Psoas muscle (tissue), 7 donors: ENCODE measurements at regions not wholly inside any gene's neighbourhood (a gene's known extent, or its start where the extent isn't known, plus 50 kb on each side); places are given as distances from the start of the nearest gene placed in this dataset.

Experiments
- ATAC-seq, 4 donors: fragments of 200-7000 bp; cut with Tn5 transposase; one replicate each; pipeline ENCODE4 v1.9.1; 2020; ENCODE audit warnings: moderate library complexity in 3 of 4, mild to moderate bottlenecking in 2 of 4
- DNase-seq, 2 donors: peaks; one replicate each; pipeline ENCODE4 v3.0.0-alpha.2; 2020
- H3K27ac ChIP-seq: fragments of 200-600 bp; one replicate; pipeline ENCODE4 v1.8.0; 2022
- H3K27me3 ChIP-seq, 3 donors: fragments of 200-600 bp in 1 of 3; one replicate each; pipeline versions ENCODE4 v1.6.1 to v1.8.0; 2013 to 2022; ENCODE audit warnings: low read length in 2 of 3, mild to moderate bottlenecking in 2 of 3, moderate library complexity in 1 of 3; ENCODE audit not compliant: insufficient read depth in 3 of 3
- H3K36me3 ChIP-seq, 2 donors: fragments of 200-600 bp in 1 of 2; one replicate each; pipeline versions ENCODE4 v1.6.1 to v1.8.0; 2013 to 2022; ENCODE audit warnings: low read depth in 1 of 2, mild to moderate bottlenecking in 1 of 2, moderate library complexity in 1 of 2; ENCODE audit not compliant: insufficient read depth in 1 of 2
- H3K4me1 ChIP-seq: fragments of 200-600 bp; one replicate; pipeline ENCODE4 v1.8.0; 2022
- H3K4me3 ChIP-seq: fragments of 200-600 bp; one replicate; pipeline ENCODE4 v1.8.0; 2022; ENCODE audit warnings: mild to moderate bottlenecking
- H3K9me3 ChIP-seq: fragments of 200-600 bp; one replicate; pipeline ENCODE4 v1.8.0; 2022
- WGBS, 3 donors: extraction: QIAGEN DNeasy Blood & Tissue Kit; methylation state at CpG; one replicate each; pipeline versions ENCODE4 v1.1.6 to v1.1.7; 2013; 5-methylcytosine and 5-hydroxymethylcytosine counted together
- intact Hi-C, 2 donors: fragments of 100-400 bp; cut with DNase I; formaldehyde crosslinking; loops; one replicate each; pipeline versions ENCODE4 v1.11.0 to v1.14.2; 2022
- TF ChIP-seq, protein P1 (sequence below): fragments of 200-600 bp; IDR thresholded peaks from one replicate; pipeline ENCODE4 v1.8.0; 2022; ENCODE audit warnings: antibody characterized with exemption
- donor health status: healthy with polysubstance abuse.
- donor health status: DM: no; HTN: no; CAD: no; lungs with moderate emphysema.
- donor health status: Bipolar disorder and iron deficiency.
- donor health status: healthy.
- donor health status: DM: yes; HTN: yes; CAD: no.
- donor health status: DM: no; HTN: no; CAD: no.
- donor health status: DM: yes; HTN: yes; CAD: no.

DNA sequence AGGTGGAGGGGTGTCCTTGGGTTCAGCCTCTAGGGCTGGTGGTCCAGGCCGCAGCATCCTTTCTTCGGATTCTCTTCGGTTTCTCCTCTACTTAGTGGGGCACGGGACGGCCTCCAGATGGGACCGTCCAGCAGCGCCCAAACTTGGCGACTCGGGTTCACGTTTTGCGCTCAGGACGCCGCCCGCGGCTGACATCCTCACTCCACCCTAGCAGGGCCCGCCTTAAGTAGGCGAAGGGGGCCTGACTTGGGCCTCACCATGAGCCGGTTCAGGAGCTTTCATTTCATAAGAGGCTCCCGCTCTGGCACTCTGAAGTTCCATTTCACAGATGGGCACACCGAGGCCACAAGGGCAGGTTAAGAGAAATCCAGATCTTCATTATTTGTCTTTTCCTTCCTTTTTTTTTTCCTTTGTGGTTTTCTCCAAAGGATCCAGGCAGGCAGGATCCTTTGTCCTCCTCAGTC lies 141.2 kb downstream of the SEC14L1 start:
- peaks cover 0 to 6% (median 0%) of the 10 kb centered on the region in 3 donors for H3K27me3 ChIP-seq
- peak overlapping the region; percentile 69 for H3K4me3 ChIP-seq
- no peaks in the 10 kb centered on the region for H3K36me3 ChIP-seq
- TF ChIP-seq, protein P1, sequence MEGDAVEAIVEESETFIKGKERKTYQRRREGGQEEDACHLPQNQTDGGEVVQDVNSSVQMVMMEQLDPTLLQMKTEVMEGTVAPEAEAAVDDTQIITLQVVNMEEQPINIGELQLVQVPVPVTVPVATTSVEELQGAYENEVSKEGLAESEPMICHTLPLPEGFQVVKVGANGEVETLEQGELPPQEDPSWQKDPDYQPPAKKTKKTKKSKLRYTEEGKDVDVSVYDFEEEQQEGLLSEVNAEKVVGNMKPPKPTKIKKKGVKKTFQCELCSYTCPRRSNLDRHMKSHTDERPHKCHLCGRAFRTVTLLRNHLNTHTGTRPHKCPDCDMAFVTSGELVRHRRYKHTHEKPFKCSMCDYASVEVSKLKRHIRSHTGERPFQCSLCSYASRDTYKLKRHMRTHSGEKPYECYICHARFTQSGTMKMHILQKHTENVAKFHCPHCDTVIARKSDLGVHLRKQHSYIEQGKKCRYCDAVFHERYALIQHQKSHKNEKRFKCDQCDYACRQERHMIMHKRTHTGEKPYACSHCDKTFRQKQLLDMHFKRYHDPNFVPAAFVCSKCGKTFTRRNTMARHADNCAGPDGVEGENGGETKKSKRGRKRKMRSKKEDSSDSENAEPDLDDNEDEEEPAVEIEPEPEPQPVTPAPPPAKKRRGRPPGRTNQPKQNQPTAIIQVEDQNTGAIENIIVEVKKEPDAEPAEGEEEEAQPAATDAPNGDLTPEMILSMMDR: no peak
- H3K9me3 ChIP-seq: no peaks in the 10 kb centered on the region
- H3K4me1 ChIP-seq: peaks cover 34% of the 10 kb centered on the region
- ATAC-seq: no peak
- intact Hi-C loops: no loop called here
- no peak for DNase-seq
- peak overlapping the region; percentile 46 for H3K27ac ChIP-seq
- 63 to 78% (median 63%) methylated on average over 20 of the region's 20 CpGs for WGBS, 3 donors

DNA sequence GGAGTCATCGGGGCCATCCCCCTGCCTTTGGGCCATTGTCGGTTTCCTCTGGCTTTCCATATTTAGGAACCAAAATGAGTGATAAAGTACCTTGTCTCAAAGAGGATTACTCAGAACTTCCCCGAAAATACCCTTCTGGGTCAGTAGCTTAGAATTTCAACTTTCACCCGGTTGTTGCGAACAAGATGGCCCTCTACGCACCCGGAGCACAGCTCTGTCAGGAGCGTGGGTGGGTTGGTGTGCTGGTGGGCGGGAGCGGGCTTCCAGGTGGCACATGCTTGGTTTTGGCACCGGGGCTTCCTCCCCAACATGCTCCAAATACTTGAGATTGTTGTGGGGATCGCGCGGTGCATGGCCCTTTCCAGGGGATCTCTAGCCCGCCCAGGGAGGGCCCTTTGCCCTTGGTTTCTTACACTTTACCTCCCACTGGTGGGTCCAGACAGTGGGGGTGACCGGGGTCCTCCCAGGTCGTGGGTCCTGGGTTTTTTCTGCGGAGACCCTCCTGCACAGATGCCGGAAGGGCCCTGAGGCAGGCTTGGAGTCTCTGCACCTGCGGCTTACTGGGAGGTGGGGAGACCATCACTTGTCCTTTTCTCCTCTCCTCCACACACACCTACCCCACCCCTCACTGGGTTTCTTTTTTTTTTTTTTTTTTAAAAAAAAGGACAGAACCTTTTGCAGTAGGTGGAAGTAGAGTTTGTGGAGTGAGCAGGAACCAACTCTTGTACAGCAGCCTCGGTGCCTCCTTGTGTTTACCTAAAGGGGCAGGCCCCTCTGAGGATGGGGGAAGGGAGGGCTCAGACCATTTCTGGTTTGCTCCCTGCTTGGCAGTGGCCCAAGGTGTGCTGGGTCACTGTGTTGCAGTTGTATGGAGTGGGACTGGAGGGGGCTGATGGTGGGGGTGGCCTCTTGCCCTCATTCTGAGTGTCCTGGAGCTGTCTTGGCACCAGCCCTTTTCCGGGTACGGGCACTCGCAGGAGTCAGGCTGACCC lies 142.1 kb downstream of the SEC14L1 start:
- DNase-seq (no peak), ATAC-seq (no peak)
- H3K9me3 ChIP-seq: no peaks in the 10 kb centered on the region
- peak overlapping the region; percentile 69 for H3K4me3 ChIP-seq
- TF ChIP-seq, protein P1: no peak
- WGBS, 3 donors: 59 to 73% (median 62%) methylated on average over 24 of the region's 24 CpGs
- peaks cover 0 to 6% (median 0%) of the 10 kb centered on the region in 3 donors for H3K27me3 ChIP-seq
- intact Hi-C loops: no loop called here
- H3K36me3 ChIP-seq: no peaks in the 10 kb centered on the region
- H3K27ac ChIP-seq: peak overlapping the region; percentile 46
- H3K4me1 ChIP-seq: peaks cover 41% of the 10 kb centered on the region

GRCh38 chr17:77284023-77284617 lies 143.4 kb downstream of the SEC14L1 start:
- ATAC-seq (no peak), DNase-seq (no peak)
- 89 to 96% (median 93%) methylated on average over 14 of the region's 14 CpGs for WGBS, 3 donors
- TF ChIP-seq, protein P1: no peak
- H3K4me1 ChIP-seq: peaks cover 41% of the 10 kb centered on the region
- H3K4me3 ChIP-seq: no peak overlapping the region
- peak overlapping the region; percentile 97 for H3K27ac ChIP-seq
- peaks cover 0 to 6% (median 0%) of the 10 kb centered on the region in 3 donors for H3K27me3 ChIP-seq
- H3K9me3 ChIP-seq: no peaks in the 10 kb centered on the region
- no peaks in the 10 kb centered on the region for H3K36me3 ChIP-seq
- intact Hi-C loops: no loop called here

DNA sequence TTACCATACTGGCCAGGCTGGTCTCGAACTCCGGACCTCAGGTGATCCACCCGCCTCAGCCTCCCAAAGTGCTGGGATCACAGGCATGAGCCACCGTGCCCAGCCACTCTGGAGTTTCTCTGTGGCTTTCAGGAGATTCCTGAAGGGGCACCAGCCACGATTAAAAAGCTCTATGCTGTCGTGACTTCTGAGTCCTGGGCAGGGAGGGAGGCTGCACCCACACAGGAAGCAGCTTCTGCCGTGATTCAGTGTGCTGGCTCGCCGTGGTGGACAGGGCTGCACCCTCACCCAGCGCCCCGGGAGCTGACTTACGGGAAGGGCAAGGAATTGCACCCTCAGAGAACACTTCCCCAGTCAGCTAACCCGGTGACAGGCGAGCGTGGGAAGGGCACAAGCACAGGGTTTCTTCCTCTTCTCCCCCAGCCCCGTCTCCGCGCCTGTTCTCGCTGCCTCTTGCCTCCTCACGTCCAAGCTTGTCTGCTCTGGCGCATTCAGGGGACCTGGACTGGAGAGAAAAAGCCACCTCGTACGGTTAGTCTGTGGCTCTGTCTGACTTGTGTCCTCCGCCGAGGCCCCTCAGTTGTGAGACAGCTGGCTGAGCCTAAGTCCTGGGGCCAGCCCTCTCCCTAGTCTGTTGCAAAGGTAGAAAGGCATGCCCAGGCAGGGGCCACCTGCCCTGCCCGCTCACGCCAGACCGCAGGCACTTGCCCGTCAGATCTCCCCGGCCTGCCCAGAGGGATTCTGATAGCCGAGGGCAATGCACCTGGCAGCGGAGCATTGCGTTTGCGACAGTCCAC lies 145.0 kb downstream of the SEC14L1 start:
- WGBS, 3 donors: 77 to 80% (median 79%) methylated on average over 34 of the region's 34 CpGs
- TF ChIP-seq, protein P1: no peak
- peak in 1 of 4 donors; percentile 4 for ATAC-seq

More for the DNA sequence above, 145.0 kb downstream of the SEC14L1 start:
- H3K4me3 ChIP-seq: no peak overlapping the region
- H3K27ac ChIP-seq: peak overlapping the region; percentile 97
- peak; percentile 65 to 77 for DNase-seq
- no peaks in the 10 kb centered on the region for H3K9me3 ChIP-seq
- peaks cover 0 to 6% (median 0%) of the 10 kb centered on the region in 3 donors for H3K27me3 ChIP-seq
- no peaks in the 10 kb centered on the region for H3K36me3 ChIP-seq
- intact Hi-C loops: loop anchor here in 1 of 2 donors (5.0 kb wide), 1 partner anchor 37 kb away; no protein-coding TSS in a partner anchor
- H3K4me1 ChIP-seq: peaks cover 40% of the 10 kb centered on the region
